Femur (tissue), 1 donor: ENCODE measurements at regions not wholly inside any gene's neighbourhood (a gene's known extent, or its start where the extent isn't known, plus 50 kb on each side); places are given as distances from the start of the nearest gene placed in this dataset.
"Not testable (repeated sequence)": the region's sequence is repeated elsewhere in the genome, so short reads cannot be mapped to it uniquely, and the experiment has no call there.

ENCODE experiments used
- DNase-seq: peaks from one replicate; pipeline ENCODE4 v3.0.0-alpha.2; 2017

GRCh38 chr3:168839653-168840052 is 743.9 kb upstream of the GOLIM4 start:
- no peak for DNase-seq

- no peak for DNase-seq
Observed at GRCh38 chr3:168834558-168834957, 738.8 kb upstream of the GOLIM4 start.

- DNase-seq: no peak
Observed at GRCh38 chr3:168828943-168829342, 733.2 kb upstream of the GOLIM4 start.

GRCh38 chr3:168828536-168828935 is 732.8 kb upstream of the GOLIM4 start:
- no peak for DNase-seq

GRCh38 chr3:168828014-168828413 is 732.3 kb upstream of the GOLIM4 start:
- DNase-seq: no peak

GRCh38 chr3:168824107-168824506 is 728.4 kb upstream of the GOLIM4 start:
- DNase-seq: no peak

GRCh38 chr3:168823466-168823865 is 727.7 kb upstream of the GOLIM4 start:
- no peak for DNase-seq

GRCh38 chr3:168820810-168821415 is 725.2 kb upstream of the GOLIM4 start:
- no peak for DNase-seq

GRCh38 chr3:168817177-168817576 is 721.5 kb upstream of the GOLIM4 start:
- DNase-seq: no peak

GRCh38 chr3:168815946-168816345 is 720.2 kb upstream of the GOLIM4 start:
- DNase-seq: no peak

GRCh38 chr3:168813225-168813802 is 717.6 kb upstream of the GOLIM4 start:
- no peak for DNase-seq

- no peak for DNase-seq
Observed at GRCh38 chr3:168812234-168812633, 716.5 kb upstream of the GOLIM4 start.

GRCh38 chr3:168808596-168808995 is 712.9 kb upstream of the GOLIM4 start:
- no peak for DNase-seq

- DNase-seq: no peak
Observed at GRCh38 chr3:168807448-168807847, 711.7 kb upstream of the GOLIM4 start.

GRCh38 chr3:168806871-168807270 is 711.1 kb upstream of the GOLIM4 start:
- DNase-seq: no peak

- no peak for DNase-seq
Observed at GRCh38 chr3:168803536-168803935, 707.8 kb upstream of the GOLIM4 start.

- DNase-seq: no peak
Observed at GRCh38 chr3:168802766-168803165, 707.0 kb upstream of the GOLIM4 start.

GRCh38 chr3:168801794-168802193 is 706.1 kb upstream of the GOLIM4 start:
- DNase-seq: no peak

- no peak for DNase-seq
Observed at GRCh38 chr3:168796339-168796738, 700.6 kb upstream of the GOLIM4 start.

GRCh38 chr3:168794427-168794826 is 698.7 kb upstream of the GOLIM4 start:
- no peak for DNase-seq

- no peak for DNase-seq
Observed at GRCh38 chr3:168782193-168782592, 686.5 kb upstream of the GOLIM4 start.

GRCh38 chr3:168779970-168780645 is 684.4 kb upstream of the GOLIM4 start:
- not testable (repeated sequence) for DNase-seq

- no peak for DNase-seq
Observed at GRCh38 chr3:168753724-168754123, 658.0 kb upstream of the GOLIM4 start.

- no peak for DNase-seq
Observed at GRCh38 chr3:168752339-168752738, 656.6 kb upstream of the GOLIM4 start.

- no peak for DNase-seq
Observed at GRCh38 chr3:168747697-168748096, 652.0 kb upstream of the GOLIM4 start.
